Mammary epithelial cell (primary cell): ENCODE measurements at regions not wholly inside any gene's neighbourhood (a gene's known extent, or its start where the extent isn't known, plus 50 kb on each side); places are given as distances from the start of the nearest gene placed in this dataset.

Source experiments
- EZH2 ChIP-seq: IDR thresholded peaks from 2 replicates; pipeline ENCODE4 v1.6.1; 2012; ENCODE audit warnings: low read length, inconsistent platforms, borderline replicate concordance
- TF ChIP-seq, protein P1 (sequence below), 2 donors: IDR thresholded peaks in 1 of 2; conservative IDR thresholded peaks in 1 of 2; 2 replicates each; pipeline ENCODE4 v1.5.1; 2011 to 2012; ENCODE audit warnings: inconsistent platforms in 2 of 2, low read length in 2 of 2, mild to moderate bottlenecking in 2 of 2, control low read depth in 1 of 2, low read depth in 1 of 2; ENCODE audit not compliant: insufficient read depth in 1 of 2; ENCODE audit errors: extremely low read depth in 1 of 2

DNA sequence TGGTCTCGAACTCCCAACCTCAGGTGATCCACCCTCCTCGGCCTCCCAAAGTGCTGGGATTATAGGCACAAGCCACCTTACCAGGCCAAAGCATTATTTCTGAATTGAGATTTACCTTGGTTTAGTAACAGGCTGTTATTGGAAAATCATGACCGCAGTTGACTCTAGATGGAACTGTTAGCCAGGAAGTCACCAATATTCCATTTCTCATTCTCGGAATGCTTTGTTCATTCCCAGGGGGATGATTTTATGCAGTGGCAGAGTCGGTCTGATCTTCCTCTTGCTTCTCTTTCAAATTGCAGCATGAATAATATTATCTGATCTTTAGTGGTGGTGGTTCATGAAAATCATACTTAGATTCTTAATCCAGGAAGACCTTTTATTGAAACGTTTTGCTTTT is 195.5 kb upstream of the MBNL1 start:
- TF ChIP-seq, protein P1, sequence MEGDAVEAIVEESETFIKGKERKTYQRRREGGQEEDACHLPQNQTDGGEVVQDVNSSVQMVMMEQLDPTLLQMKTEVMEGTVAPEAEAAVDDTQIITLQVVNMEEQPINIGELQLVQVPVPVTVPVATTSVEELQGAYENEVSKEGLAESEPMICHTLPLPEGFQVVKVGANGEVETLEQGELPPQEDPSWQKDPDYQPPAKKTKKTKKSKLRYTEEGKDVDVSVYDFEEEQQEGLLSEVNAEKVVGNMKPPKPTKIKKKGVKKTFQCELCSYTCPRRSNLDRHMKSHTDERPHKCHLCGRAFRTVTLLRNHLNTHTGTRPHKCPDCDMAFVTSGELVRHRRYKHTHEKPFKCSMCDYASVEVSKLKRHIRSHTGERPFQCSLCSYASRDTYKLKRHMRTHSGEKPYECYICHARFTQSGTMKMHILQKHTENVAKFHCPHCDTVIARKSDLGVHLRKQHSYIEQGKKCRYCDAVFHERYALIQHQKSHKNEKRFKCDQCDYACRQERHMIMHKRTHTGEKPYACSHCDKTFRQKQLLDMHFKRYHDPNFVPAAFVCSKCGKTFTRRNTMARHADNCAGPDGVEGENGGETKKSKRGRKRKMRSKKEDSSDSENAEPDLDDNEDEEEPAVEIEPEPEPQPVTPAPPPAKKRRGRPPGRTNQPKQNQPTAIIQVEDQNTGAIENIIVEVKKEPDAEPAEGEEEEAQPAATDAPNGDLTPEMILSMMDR (conservative IDR thresholded peaks at IDR 0.05 in 1 of 2, IDR thresholded peaks at IDR 0.05 in 1 of 2; ENCODE audit: extremely low read depth in 1 of 2, insufficient read depth in 1 of 2, low read depth in 1 of 2, low read length in 2 of 2): peak in 1 of 2 donors; percentile 13
- no peak for TF ChIP-seq EZH2
